D341Med (cell line): ENCODE measurements at regions not wholly inside any gene's neighbourhood (a gene's known extent, or its start where the extent isn't known, plus 50 kb on each side); places are given as distances from the start of the nearest gene placed in this dataset.

Source experiments
- DNase-seq: peaks from one replicate; pipeline ENCODE4 v3.0.0; 2012; ENCODE audit warnings: low spot score

- DNase-seq, result no peak
Observed at GRCh38 chr6:88244721-88245120, 78.6 kb upstream of the CNR1 start.

GRCh38 chr6:88238901-88239300 is 72.8 kb upstream of the CNR1 start:
- DNase-seq, result no peak

- no peak for DNase-seq
Observed at GRCh38 chr6:88238065-88238464, 71.9 kb upstream of the CNR1 start.

- no peak for DNase-seq
Observed at GRCh38 chr6:88236612-88237360, 70.6 kb upstream of the CNR1 start.

GRCh38 chr6:88232753-88233152 is 66.6 kb upstream of the CNR1 start:
- no peak for DNase-seq

- no peak for DNase-seq
Observed at GRCh38 chr6:88223298-88223697, 57.2 kb upstream of the CNR1 start.

GRCh38 chr6:88220493-88220892 is 54.3 kb upstream of the CNR1 start:
- DNase-seq, result no peak

GRCh38 chr6:88216182-88216581 is 50.0 kb upstream of the CNR1 start:
- DNase-seq, result no peak
